Spinal cord (tissue), 9 donors: ENCODE measurements at regions not wholly inside any gene's neighbourhood (a gene's known extent, or its start where the extent isn't known, plus 50 kb on each side); places are given as distances from the start of the nearest gene placed in this dataset.

ENCODE experiments used
- DNase-seq, 6 donors: peaks; one replicate each; pipeline versions ENCODE4 v3.0.0 to v3.0.0-alpha.2; 2013 to 2015; ENCODE audit warnings: low spot score in 6 of 6, low read depth in 4 of 6
- H3K27ac ChIP-seq: one replicate; pipeline ENCODE4 v1.5.1; 2013; ENCODE audit warnings: low read depth, low read length, control low read depth
- H3K27me3 ChIP-seq: one replicate; pipeline ENCODE4 v1.6.1; 2013; ENCODE audit warnings: low read length; ENCODE audit not compliant: control insufficient read depth, insufficient read depth
- H3K36me3 ChIP-seq: one replicate; pipeline ENCODE4 v1.6.1; 2013; ENCODE audit warnings: low read length; ENCODE audit not compliant: control insufficient read depth, insufficient read depth
- H3K4me1 ChIP-seq: one replicate; pipeline ENCODE4 v1.6.1; 2013; ENCODE audit warnings: low read length; ENCODE audit not compliant: control insufficient read depth, insufficient read depth
- H3K4me3 ChIP-seq: one replicate; pipeline ENCODE4 v1.5.1; 2013; ENCODE audit warnings: low read depth, low read length, control low read depth
- H3K9me3 ChIP-seq: one replicate; pipeline ENCODE4 v1.6.1; 2013; ENCODE audit warnings: low read length; ENCODE audit not compliant: control insufficient read depth, insufficient read depth
- WGBS: methylation state at CpG from one replicate; pipeline ENCODE4 v1.1.5; 2013; ENCODE audit warnings: missing lambda C conversion rate; ENCODE audit not compliant: insufficient coverage; 5-methylcytosine and 5-hydroxymethylcytosine counted together
- donor health status: healthy.

DNA sequence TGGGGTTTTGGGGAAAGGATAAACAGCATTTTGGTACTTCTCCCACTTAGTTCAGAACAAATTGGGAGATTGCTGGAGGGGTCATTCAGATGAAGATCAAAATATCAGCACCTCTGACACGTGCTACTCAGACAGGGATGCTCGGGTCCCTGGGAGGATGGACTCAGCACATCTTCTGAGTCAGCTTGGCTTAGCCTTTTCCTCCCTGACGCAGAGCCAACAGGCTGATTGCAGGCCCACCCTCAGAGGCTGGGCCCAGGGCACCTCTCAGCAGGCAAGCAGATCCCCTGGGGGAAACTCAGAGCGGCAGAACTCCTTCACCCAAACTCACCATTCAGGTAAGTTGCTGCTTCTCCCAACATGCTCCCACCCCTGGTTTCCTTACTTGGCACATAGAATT, 304.9 kb downstream of the TLE3 start:
- Histone ChIP-seq H3K27ac (no peak overlapping the region), H3K9me3 (peaks cover 3% of the 10 kb centered on the region), H3K27me3 (no peaks in the 10 kb centered on the region), H3K4me3 (no peak overlapping the region), H3K4me1 (peaks cover 16% of the 10 kb centered on the region), H3K36me3 (no peaks in the 10 kb centered on the region)
- 82% methylated on average over 4 of the region's 4 CpGs for WGBS
- DNase-seq: no peak

DNA sequence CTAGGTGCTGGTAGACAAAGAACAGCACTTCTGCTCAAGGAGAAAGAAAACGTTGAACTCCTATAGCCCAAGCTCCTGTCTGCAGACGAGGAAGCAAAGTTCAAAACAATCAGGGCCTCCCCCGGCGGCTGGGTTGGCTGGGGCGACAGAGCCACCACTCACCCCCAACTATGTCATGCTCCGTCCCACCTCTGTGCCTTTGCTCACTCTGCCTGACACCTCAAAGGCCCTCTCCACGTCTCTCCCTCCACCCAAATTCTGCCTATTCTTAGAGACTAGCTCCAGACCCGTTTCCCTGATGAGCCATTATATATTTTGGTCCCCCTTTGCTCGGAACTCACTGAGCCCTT, 304.3 kb downstream of the TLE3 start:
- 68% methylated on average over 9 of the region's 9 CpGs for WGBS
- Histone ChIP-seq H3K27ac (no peak overlapping the region), H3K4me1 (peaks cover 19% of the 10 kb centered on the region), H3K27me3 (no peaks in the 10 kb centered on the region), H3K9me3 (peaks cover 3% of the 10 kb centered on the region), H3K36me3 (no peaks in the 10 kb centered on the region), H3K4me3 (no peak overlapping the region)
- no peak for DNase-seq

- peak overlapping the region; percentile 85 for H3K27ac ChIP-seq
- WGBS: 75% methylated on average over 8 of the region's 9 CpGs
Measured at GRCh38 chr15:69793781-69794451, 303.8 kb downstream of the TLE3 start.

DNA sequence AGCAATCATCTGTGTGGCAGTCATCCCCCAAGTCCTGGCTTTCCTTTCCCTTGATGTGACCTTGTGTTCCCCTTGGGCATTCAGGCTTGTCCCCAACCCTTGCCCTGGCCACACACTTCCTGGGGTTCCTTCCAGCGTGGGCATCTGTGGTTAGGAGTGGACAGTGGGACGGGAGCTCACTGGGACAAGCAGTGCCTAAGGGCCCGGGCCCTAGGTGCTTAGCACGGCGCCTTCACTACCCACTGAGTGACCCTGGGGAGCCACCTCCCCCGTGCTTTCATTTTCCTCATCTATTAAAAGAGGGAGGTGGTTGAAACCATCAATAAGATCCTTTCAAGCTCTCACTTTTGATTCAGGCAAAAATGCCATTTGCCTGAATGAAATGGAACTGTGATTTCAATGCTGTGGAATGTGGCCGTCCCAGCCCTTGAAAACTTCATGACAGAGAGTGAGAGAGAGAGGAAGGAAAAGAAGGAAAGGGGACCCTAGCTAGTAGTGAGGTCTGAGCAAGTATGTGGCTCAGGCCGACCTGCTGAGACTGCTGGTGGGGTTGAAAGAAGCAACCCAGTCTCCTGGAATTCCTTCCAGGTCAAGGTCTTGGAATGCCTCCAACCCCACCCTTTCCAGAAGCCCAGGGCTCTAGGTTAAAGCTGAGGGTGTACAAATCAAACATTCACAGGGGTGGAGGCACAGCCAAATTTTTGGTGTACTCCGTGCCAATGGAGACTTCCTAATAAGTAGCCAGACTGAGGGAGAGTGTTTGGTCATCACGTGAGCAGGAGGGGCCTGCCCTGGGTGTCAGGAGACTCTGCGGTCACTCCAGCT, 302.9 kb downstream of the TLE3 start:
- WGBS: 63% methylated on average over 2 of the region's 11 CpGs
- H3K4me3 ChIP-seq: no peak overlapping the region
- peak in 1 of 6 donors; percentile 21 for DNase-seq
- H3K27ac ChIP-seq: peak overlapping the region; percentile 85
- H3K27me3 ChIP-seq: no peaks in the 10 kb centered on the region
- peaks cover 3% of the 10 kb centered on the region for H3K9me3 ChIP-seq
- peaks cover 22% of the 10 kb centered on the region for H3K4me1 ChIP-seq
- no peaks in the 10 kb centered on the region for H3K36me3 ChIP-seq

More at GRCh38 chr15:69793781-69794451, 303.8 kb downstream of the TLE3 start:
- no peaks in the 10 kb centered on the region for H3K27me3 ChIP-seq
- no peaks in the 10 kb centered on the region for H3K36me3 ChIP-seq
- no peak overlapping the region for H3K4me3 ChIP-seq
- peaks cover 22% of the 10 kb centered on the region for H3K4me1 ChIP-seq
- H3K9me3 ChIP-seq: peaks cover 3% of the 10 kb centered on the region
- DNase-seq: no peak

DNA sequence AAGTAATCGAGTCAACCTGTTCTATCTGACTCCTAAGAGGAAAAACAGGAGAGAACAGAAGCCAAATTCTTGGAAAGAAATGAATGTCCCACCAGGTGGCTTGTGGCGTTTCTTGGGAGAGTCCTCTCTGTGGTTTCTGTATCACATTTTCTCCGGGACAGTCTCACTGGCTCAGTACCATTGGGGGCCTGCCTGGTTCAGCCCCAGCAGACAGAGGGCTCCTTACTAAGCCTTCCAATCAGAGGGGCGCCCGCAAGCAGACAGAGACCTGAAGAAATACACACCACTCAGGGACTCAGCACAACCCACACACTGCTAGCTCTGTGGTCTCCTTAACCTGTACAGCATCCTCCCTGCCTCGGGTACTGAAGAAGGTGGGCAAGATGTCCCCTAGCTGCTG, 302.1 kb downstream of the TLE3 start:
- Histone ChIP-seq H3K9me3 (peaks cover 3% of the 10 kb centered on the region), H3K36me3 (no peaks in the 10 kb centered on the region), H3K4me1 (peaks cover 22% of the 10 kb centered on the region), H3K4me3 (no peak overlapping the region), H3K27me3 (no peaks in the 10 kb centered on the region), H3K27ac (peak overlapping the region; percentile 57)
- WGBS: 73% methylated on average over 5 of the region's 6 CpGs
- DNase-seq: no peak

DNA sequence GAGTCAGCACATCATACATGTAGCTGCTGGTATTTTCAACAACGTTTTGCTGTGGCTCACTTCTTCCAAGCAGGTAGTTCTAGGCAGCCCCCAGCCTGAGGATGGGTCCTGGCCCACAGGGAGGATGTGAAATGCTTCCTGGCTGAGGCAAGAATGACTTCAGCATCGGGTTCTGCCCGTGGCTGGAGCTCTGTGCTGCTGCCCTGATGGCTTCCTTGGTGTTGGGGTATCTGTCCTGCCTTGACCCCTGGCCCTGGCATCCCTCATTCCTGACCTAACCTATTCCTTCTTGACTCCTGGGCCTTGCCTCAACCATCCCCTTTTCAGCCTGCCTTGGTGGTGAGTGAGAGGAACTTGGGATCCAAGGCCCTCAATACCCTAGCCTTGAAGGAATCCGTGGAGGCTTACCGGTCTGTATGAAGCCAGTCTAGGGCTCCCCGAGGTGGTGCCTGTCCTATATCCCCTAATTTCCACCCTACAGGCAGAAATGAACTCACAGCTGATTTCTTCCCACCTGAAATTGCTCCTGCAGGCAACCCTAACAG, 300.6 kb downstream of the TLE3 start:
- H3K27me3 ChIP-seq: no peaks in the 10 kb centered on the region
- no peaks in the 10 kb centered on the region for H3K9me3 ChIP-seq
- no peaks in the 10 kb centered on the region for H3K36me3 ChIP-seq
- H3K27ac ChIP-seq: no peak overlapping the region
- peaks cover 27% of the 10 kb centered on the region for H3K4me1 ChIP-seq
- 79% methylated on average over 6 of the region's 6 CpGs for WGBS
- H3K4me3 ChIP-seq: no peak overlapping the region
- DNase-seq: no peak

GRCh38 chr15:69797615-69798014, 300.1 kb downstream of the TLE3 start:
- Histone ChIP-seq H3K27me3 (no peaks in the 10 kb centered on the region), H3K4me3 (no peak overlapping the region), H3K27ac (no peak overlapping the region), H3K9me3 (no peaks in the 10 kb centered on the region), H3K36me3 (no peaks in the 10 kb centered on the region), H3K4me1 (peaks cover 27% of the 10 kb centered on the region)
- no peak for DNase-seq
- 100% methylated on average over 2 of the region's 3 CpGs for WGBS

DNA sequence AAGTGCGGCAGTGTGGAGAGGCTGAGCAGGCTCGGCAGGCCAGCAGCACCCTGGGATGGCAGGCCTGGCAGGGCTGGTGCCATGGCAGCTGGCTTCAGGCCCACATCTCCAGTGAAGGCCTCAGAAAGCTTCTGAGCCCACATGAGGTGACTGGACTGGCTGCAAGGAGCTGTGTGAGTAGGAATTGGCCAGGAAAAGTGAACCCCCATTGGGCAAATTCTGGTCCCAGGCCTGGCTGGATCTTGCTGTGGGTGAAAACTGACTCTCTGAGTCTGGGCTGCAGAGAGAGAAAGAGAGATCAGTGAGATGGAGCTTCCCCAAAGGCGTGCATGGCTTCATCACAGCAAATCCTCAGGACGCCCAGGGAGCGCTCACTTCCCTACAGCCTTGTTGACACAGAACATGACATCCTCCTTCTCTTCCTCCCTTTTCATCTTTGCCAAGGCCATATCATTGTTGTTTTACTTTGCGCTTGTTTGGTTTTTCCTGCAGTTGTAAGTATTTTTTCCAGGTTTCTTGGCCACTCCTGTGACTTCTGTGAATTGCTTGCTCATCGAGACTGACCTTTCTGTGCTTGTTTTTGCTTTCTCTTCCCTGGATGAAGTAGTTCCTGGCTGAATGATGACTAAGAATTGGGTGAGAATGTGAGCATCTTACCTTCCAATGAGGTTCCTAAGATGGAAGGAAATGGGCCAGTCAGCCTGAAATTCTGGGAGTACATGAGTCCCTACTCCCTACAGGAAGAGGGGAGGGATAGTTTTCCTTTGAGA, 299.1 kb downstream of the TLE3 start:
- Histone ChIP-seq H3K4me3 (no peak overlapping the region), H3K27me3 (peaks cover 2% of the 10 kb centered on the region), H3K27ac (no peak overlapping the region), H3K36me3 (no peaks in the 10 kb centered on the region), H3K9me3 (no peaks in the 10 kb centered on the region), H3K4me1 (peaks cover 26% of the 10 kb centered on the region)
- DNase-seq: peak in 1 of 6 donors; percentile 38
- 63% methylated on average over 4 of the region's 7 CpGs for whole genome bisulfite sequencing

DNA sequence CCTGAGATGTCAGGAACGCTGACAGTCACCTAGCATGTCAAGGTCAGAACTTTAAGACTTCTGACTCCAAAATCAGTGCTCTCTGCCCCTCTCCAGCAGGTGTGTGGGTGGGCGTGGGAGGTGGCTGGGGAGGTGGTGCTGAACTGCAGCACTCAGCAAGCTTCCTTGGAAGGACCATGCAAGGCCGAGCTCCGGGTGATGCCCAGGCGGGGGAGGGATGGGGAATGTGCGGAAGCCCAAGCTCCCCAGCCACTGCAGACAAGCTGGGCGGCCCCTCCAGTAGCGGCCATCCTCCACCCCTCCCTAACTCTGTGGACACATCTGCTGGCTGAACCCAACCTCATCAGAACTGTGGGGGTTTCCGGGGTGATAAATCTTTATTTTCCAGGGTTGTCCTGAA, 296.6 kb downstream of the TLE3 start:
- Histone ChIP-seq H3K9me3 (no peaks in the 10 kb centered on the region), H3K4me1 (peaks cover 11% of the 10 kb centered on the region), H3K27ac (no peak overlapping the region), H3K27me3 (peaks cover 2% of the 10 kb centered on the region), H3K36me3 (no peaks in the 10 kb centered on the region), H3K4me3 (no peak overlapping the region)
- DNase-seq: no peak
- 59% methylated on average over 2 of the region's 9 CpGs for WGBS
